ENCODE measurements at regions not wholly inside any gene's neighbourhood (a gene's known extent, or its start where the extent isn't known, plus 50 kb on each side); places are given as distances from the start of the nearest gene placed in this dataset.

- H3K27ac ChIP-seq (ENCODE audit: extremely low read depth, low read depth, low read length), result no peak overlapping the region
- ChIA-PET POLR2A (no interaction called here), CTCF (interaction anchor here (0.6 to 1.8 kb wide), 6 partner anchors 8 to 92 kb away, joined by 3 to 9 read pairs (median 4); no protein-coding TSS in a partner anchor)
- no peaks in the 10 kb centered on the region for H3K9me3 ChIP-seq (ENCODE audit: control insufficient read depth, insufficient read depth, low read depth, low read length)
- H3K4me1 ChIP-seq (ENCODE audit: control insufficient read depth, insufficient read depth, low read length), result no peaks in the 10 kb centered on the region
- TF ChIP-seq ZNF391 (tag by site-specific recombination; IDR thresholded peaks at IDR 0.05; ENCODE audit: borderline replicate concordance, low read depth) (no peak), ZNF24 (tag by site-specific recombination; IDR thresholded peaks at IDR 0.05) (no peak), ZBTB20 (tag by site-specific recombination; IDR thresholded peaks at IDR 0.05) (no peak), ZNF184 (tag by site-specific recombination; IDR thresholded peaks at IDR 0.05) (no peak), ZBTB8A (tag by site-specific recombination; IDR thresholded peaks at IDR 0.05) (no peak), ZNF501 (tag by site-specific recombination; IDR thresholded peaks at IDR 0.05) (no peak), ZNF677 (tag by site-specific recombination; IDR thresholded peaks at IDR 0.05) (no peak), ZNF221 (tag by site-specific recombination; IDR thresholded peaks at IDR 0.05; ENCODE audit: borderline replicate concordance) (no peak), TCF7L2 (IDR thresholded peaks at IDR 0.05; ENCODE audit: borderline replicate concordance, low read depth, low read length) (no peak), KLF9 (tag by site-specific recombination; IDR thresholded peaks at IDR 0.05; ENCODE audit: low read depth) (no peak), REPIN1 (tag by site-specific recombination; IDR thresholded peaks at IDR 0.05; ENCODE audit: low read depth) (no peak), ZNF2 (tag by site-specific recombination; IDR thresholded peaks at IDR 0.05) (no peak), ZNF426 (tag by site-specific recombination; IDR thresholded peaks at IDR 0.05) (no peak), ZNF549 (tag by site-specific recombination; IDR thresholded peaks at IDR 0.05) (no peak), FEZF1 (tag by site-specific recombination; IDR thresholded peaks at IDR 0.05) (no peak)
- TF ChIP-seq, protein P1, sequence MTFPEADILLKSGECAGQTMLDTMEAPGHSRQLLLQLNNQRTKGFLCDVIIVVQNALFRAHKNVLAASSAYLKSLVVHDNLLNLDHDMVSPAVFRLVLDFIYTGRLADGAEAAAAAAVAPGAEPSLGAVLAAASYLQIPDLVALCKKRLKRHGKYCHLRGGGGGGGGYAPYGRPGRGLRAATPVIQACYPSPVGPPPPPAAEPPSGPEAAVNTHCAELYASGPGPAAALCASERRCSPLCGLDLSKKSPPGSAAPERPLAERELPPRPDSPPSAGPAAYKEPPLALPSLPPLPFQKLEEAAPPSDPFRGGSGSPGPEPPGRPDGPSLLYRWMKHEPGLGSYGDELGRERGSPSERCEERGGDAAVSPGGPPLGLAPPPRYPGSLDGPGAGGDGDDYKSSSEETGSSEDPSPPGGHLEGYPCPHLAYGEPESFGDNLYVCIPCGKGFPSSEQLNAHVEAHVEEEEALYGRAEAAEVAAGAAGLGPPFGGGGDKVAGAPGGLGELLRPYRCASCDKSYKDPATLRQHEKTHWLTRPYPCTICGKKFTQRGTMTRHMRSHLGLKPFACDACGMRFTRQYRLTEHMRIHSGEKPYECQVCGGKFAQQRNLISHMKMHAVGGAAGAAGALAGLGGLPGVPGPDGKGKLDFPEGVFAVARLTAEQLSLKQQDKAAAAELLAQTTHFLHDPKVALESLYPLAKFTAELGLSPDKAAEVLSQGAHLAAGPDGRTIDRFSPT (tag by site-specific recombination; IDR thresholded peaks at IDR 0.05), result no peak
- TF ChIP-seq, protein P2, sequence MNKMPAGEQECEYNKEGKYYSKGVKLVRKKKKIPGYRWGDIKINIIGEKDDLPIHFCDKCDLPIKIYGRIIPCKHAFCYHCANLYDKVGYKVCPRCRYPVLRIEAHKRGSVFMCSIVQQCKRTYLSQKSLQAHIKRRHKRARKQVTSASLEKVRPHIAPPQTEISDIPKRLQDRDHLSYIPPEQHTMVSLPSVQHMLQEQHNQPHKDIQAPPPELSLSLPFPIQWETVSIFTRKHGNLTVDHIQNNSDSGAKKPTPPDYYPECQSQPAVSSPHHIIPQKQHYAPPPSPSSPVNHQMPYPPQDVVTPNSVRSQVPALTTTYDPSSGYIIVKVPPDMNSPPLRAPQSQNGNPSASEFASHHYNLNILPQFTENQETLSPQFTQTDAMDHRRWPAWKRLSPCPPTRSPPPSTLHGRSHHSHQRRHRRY (tag by site-specific recombination; IDR thresholded peaks at IDR 0.05), result no peak
- TF ChIP-seq, protein P3, sequence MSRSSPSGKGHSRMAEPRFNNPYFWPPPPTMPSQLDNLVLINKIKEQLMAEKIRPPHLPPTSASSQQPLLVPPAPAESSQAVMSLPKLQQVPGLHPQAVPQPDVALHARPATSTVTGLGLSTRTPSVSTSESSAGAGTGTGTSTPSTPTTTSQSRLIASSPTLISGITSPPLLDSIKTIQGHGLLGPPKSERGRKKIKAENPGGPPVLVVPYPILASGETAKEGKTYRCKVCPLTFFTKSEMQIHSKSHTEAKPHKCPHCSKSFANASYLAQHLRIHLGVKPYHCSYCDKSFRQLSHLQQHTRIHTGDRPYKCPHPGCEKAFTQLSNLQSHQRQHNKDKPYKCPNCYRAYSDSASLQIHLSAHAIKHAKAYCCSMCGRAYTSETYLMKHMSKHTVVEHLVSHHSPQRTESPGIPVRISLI (tag by site-specific recombination; IDR thresholded peaks at IDR 0.05), result no peak
- TF ChIP-seq, protein P4, sequence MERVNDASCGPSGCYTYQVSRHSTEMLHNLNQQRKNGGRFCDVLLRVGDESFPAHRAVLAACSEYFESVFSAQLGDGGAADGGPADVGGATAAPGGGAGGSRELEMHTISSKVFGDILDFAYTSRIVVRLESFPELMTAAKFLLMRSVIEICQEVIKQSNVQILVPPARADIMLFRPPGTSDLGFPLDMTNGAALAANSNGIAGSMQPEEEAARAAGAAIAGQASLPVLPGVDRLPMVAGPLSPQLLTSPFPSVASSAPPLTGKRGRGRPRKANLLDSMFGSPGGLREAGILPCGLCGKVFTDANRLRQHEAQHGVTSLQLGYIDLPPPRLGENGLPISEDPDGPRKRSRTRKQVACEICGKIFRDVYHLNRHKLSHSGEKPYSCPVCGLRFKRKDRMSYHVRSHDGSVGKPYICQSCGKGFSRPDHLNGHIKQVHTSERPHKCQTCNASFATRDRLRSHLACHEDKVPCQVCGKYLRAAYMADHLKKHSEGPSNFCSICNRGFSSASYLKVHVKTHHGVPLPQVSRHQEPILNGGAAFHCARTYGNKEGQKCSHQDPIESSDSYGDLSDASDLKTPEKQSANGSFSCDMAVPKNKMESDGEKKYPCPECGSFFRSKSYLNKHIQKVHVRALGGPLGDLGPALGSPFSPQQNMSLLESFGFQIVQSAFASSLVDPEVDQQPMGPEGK (tag by site-specific recombination; IDR thresholded peaks at IDR 0.05), result no peak
- H3K36me3 ChIP-seq (ENCODE audit: control insufficient read depth in 2 of 2, insufficient read depth in 1 of 2, low read length in 2 of 2), result no peaks in the 10 kb centered on the region
- no peak overlapping the region for H3K4me3 ChIP-seq (ENCODE audit: low read depth, low read length)
Measured at GRCh38 chr9:696332-697323, 144.9 kb upstream of the DMRT1 start.

Measured in HEK293 (cell line).